ENCODE measurements at regions not wholly inside any gene's neighbourhood (a gene's known extent, or its start where the extent isn't known, plus 50 kb on each side); places are given as distances from the start of the nearest gene placed in this dataset.
"Not testable (repeated sequence)": the region's sequence is repeated elsewhere in the genome, so short reads cannot be mapped to it uniquely, and the experiment has no call there.

DNA sequence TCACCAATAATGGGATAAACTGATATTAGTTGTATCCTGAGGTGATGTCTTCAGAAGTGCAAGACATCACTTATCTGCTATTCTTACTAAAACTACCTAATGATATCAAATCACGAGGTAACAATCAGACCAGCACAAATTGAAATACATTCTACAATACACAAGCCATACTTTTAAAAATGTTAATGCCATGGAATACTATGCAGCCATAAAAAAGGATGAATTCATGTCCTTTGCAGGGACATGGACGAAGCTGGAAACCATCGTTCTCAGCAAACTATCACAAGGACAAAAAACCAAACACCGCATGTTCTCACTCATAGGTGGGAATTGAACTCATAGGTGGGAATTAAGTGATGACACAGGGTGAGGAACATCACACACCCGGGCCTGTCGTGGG, 129.3 kb downstream of the SST start:
- no peak for DNase-seq (ENCODE audit: low read depth in 2 of 2)

DNA sequence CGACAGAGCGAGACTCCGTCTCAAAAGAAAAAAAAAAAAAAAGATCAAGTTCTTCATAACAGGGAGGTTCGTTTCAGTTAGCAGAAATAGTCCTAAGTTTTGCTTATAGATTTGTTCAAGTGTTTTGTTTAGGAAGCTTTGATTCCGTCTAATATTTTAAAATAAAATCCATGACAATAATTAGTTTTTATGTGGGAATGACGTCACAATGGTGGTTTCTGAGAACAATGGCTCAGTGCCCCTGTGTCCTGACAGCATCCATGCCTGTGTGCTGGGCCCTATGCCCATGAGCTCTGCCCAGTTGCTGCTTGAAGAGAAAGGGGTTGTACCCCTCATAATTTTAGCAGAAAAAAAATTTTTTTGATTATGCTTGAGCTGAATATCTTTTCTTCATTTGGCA, 134.0 kb downstream of the SST start:
- no peak for DNase-seq (ENCODE audit: low read depth in 2 of 2)

DNA sequence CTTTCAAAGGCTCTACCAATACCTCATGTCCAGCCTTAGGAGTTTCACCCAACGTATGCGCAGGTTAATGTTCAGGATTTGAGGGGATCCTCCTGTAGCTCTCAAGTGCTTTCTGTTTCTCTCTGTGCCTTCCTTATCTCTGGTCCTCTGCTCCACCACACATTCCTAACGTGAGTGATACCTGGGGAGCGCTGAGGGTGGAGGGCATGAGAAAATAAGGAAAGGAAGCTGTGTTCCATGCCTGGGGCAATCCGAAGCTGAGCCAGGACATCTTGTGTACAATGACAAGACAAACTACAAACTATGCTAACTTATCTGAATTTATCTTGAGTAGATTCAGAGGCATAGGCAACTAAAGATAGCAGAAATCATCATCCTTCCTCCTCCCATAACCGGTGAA, 136.4 kb downstream of the SST start:
- DNase-seq (ENCODE audit: low read depth in 2 of 2) = no peak

DNA sequence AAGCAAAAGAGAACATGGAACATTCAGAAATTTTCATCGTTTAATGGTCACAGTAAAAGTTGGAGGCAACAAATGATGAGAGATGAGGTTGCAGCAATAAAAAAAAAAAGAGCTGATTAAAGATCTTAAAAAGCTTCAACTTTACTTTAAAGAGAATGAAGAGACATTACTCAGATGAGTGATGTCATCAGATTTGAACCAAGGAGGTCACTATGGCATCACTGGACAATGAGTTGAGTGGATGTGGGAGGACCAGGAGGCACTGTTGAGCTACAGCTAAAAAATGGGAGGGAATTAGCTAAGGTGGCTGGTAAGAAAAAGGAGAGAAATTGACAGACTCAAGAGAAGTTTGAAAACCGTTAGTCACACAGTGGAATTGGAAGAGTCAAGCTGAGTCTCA, 138.4 kb downstream of the SST start:
- DNase-seq (ENCODE audit: low read depth in 2 of 2) = no peak

DNA sequence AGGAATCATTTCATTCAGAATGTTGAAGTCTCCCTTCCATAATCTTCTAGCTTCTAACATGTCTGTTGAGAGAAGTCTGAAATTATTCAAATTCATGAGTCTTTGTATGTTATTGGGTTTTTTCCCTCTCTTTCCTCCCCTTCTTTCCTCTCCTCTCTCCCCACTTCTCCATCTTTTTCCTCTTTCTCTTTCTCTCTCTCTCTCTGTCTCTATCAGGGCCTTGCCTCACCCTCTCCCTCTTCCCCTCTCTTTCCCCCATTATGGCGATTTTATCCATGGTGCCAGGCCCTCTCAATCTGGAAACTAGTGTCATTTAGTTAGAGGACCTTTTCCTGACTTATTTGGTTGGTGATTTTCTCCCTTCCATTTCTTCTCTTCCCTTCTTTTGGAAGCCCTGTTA, 147.3 kb downstream of the SST start:
- DNase-seq (ENCODE audit: low read depth in 2 of 2) = no peak

DNA sequence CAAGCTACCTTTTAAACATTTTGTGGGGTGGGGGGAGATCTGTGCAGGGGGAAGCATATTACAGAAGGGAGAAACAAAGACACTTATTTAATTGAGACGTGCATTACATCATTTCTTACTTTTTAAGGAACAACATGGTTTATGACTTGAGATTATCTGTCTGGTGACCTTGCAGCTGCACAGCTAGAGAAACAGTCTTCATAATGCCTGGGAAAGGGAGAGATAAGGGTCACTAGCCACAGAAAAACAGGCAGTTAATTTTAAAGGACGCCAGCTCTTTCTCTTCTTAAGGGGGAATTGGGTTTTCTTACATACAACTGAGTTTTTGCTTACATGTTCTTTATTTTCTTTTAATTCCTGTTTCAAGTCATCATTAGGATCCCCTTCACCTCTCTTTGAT, 147.9 kb downstream of the SST start:
- no peak for DNase-seq (ENCODE audit: low read depth in 2 of 2)

DNA sequence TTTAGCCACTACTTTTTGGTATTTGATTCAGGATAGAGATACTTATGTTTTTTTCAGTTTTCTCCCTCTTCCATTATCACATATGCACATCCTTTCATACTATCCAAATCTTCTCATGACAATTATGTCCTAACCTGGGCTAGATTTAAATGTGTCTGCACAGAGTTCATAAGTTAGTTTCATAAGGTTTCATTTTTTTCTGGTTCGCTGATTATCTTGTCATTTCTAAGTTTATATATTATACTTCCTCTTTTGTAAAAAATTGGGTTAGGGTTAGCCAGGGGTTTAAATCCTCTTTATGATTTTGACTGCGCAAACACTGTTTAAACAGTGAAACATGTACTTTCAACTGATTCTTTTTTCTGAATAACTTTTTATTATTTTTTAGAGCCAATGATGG, 148.6 kb downstream of the SST start:
- DNase-seq (ENCODE audit: low read depth in 2 of 2) = no peak

DNA sequence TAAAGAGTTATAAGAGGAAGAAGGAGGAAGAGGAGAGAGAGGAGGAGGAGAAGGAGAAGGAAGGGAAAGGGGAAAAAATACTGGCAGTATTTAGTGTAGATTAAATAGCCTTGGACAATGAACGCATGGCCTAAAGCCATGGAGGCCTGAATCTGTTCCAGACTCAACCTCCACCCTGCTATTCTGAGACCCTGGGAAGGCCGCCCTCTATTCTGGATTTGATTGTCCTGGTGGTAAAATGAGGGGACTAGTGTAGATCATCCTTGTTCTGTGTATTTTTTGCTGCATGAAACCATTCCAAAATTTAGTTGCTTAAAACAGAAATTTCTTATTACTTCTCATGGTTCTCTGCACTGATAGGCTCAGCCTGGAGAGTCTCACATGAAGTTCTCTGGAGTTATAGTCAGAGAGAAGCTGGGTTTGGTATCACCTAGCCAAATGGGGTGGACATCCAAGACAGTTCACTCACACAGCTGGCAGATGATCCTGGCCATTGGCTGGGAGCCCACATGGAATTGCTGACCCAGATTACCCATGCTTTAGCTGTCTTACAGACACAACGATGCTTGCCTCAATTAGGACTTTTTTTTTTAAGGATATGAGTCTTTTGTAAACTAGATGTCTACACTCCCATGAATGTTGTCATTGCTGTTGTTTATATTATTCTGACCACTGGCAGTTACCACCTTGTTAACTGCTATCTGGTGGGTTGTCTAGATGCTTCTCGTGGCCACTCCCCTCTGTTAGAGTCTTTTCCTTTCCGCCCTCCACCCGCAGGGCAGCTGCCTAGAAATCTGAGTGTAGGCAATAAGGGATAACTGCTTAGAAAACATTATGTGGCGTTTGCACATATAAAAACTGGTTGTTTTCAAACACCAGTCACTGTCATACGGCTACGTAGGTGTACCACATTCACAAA, 149.9 kb downstream of the SST start:
- no peak for DNase-seq (ENCODE audit: low read depth in 2 of 2)

DNA sequence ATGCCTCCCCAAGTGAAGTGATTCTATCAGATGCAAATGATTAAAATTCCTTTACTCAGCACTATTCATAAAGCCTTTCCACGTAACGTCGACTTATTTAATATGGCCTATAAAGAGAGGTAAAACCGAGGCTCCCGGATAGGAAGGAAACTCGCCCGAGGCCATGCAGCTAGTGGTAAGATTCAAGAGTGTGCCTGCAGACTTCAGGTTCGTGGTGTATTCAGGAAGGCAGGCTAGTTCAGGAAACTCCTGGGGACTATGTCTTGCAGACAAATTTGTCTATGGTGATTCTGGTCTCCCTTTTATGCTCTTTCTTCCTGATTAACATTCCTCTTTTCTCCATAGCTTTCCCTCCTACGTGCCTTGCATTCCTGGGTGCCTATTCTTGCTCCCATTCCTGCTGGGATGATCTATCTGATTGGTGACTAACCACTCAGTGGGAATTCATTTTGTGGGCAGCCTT, 150.7 kb downstream of the SST start:
- no peak for DNase-seq (ENCODE audit: low read depth in 2 of 2)

DNA sequence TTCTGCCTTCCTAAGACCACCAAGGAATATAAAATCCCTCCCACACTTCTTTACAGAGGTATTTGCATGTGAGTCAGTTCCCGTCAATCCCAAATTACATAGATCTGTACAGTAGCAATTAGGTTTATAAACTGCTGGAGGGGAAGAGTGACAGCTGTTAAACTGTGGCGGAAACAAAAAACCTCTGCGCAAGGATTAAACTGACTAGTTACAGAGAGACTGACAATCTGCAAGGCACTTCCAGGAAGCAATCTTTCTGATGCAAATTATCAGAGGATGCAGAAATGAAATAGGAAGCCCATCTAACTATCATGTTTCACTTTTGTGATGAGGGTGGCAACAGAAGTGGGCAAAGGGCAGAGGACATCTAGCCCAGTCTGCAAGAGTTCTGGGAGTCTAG, 150.4 kb downstream of the RTP4 start:
- no peak for DNase-seq (ENCODE audit: low read depth in 2 of 2)

DNA sequence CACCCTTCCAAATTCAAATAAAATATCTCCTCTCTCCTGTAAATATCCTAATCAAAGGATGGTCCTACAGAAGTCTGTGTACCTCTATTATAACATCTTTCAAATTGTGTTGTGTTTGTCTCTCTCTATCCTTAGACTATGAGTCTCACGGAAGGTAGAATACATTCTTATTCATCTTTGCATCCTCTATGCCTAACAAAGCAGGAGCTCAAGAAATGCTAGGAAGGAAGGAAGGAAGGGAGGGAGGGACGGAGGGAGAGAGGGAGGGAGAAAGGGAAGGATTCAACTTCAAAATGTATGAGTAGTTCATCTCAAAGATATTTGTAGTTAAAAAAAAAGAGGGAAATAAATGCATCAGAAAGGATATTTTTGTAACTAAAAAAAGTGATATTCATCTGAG, 150.0 kb downstream of the RTP4 start:
- DNase-seq (ENCODE audit: low read depth in 2 of 2) = no peak

DNA sequence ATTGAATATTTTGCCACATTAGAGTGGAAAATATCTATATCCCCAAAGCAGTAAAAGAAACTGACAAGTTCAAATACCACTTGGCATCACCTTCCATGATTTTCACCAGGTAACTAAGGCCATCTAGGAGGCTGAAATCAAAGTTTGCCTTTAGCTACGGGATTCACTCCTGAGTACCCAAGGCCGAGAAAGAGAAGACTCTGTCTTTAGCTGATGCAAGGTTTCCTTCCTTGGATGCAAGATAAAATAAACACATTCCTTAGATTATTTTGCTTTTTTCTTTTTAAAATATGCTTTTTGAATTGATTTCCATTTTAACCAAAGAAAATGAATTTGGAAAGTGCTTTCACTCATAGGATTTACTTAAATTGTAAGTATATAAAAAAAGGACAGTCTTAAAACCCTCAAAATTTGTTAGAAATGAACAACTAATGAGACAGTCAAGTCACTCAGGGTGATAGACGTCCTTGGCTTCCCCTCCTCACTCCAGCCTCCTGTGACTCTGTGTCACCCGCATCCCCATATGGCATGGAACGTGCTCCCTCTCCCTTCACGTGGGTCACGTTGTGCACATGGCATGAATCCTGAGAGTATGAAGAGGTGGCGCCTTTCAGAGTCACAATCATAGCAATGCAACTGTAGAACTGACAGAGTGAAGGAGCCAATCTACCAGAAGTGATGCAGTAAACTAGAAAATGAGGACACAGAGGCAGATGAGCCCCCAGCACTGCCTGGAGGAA, 148.4 kb downstream of the RTP4 start:
- DNase-seq (ENCODE audit: low read depth in 2 of 2) = no peak

DNA sequence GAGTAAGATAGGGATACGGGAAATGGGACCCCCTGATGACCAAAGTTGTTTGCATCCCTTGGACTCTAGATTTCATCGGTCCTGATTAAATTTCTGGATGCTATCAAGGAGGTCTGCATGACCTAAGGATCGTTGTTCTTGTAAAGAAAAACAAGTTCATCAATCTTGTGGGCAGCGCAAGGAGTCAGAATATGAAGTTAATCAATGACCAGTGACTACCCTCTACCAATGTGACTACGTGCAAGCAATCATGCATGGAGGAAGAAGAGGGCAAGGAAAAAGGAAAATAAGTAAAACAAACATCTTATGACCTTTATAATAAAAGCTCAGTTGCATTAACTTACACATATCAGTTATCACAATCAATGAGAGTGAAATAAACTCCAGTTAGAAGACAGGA, 139.7 kb downstream of the RTP4 start:
- DNase-seq (ENCODE audit: low read depth in 2 of 2) = no peak

DNA sequence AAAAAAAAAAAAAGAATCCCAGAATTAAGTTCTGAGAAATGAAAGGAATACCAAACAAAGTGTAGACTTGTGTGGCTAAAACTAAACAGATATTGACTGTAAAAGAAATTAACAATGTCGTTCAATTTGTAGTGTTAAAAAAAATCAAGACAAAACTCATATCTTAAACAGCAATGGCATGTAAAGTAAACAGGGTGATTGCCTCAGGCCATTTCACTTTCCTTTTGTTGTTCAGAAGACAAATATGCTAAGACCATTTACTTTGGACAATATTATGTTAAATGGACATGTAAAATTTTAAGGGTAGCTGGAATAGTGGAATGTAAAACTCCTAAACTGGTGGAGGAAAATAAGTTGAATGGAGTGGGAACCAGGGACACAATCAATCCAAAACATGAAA, 139.1 kb downstream of the RTP4 start:
- no peak for DNase-seq (ENCODE audit: low read depth in 2 of 2)

DNA sequence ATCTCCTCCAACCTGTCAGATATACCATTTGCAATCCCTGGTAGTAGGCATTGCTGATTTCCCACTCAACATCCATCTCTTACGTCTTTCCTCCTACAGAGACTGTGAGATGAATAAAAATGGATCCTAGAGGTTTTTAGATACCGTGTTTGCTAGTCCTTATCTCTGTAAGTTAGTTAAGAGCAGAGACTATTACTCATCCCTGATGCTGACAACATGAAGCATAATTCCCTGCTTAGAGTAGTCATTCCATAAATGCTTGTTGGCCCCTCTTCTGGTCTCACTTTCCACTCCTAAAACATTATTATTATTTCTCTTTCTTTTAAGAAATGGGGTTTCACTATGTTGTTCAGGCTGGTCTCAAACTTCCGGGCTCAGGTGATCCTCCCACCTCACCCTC, 136.2 kb downstream of the RTP4 start:
- DNase-seq (ENCODE audit: low read depth in 2 of 2) = no peak

DNA sequence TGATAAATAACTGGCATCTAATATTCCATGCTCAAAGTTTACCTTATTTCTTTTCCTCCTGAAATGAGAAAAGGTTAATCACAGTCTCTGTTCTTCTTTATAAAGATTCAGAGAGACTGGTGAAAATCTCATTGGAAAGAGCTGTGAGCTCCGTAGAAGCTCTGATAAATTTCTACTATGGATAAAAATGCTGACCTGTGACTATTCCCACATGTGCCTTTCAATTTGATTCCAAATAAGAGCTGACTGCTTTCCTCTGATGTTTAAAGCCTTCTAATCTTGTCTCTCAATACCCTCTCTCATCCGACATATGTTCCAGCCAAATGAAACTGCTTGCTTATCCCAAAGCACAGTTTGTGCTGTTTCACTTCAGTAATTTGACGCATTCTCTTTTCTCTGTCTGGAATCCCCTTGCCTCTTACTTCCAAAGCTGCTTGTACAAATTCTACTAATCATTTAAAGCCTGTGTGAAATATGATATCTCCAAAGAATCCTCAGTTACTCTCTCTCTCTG, 130.1 kb downstream of the RTP4 start:
- no peak for DNase-seq (ENCODE audit: low read depth in 2 of 2)

DNA sequence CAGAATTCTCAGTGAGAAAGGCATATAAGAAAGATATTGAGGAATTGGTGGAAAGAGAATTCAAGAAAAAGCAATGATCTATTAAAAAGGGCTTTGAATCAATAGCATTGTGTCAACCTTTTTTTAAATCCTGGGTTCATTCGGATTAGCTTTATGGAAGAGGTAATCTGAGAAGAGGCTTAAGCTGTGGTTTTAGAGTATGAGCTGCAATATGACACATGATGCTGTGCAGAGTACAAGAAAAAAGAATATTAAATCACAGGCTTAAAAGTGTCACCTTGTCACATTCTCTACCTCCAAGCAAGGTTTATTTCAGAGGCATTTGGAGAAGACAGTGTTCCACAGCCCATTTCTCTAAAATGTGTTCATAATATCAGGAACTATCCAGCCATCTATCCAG, 128.9 kb downstream of the RTP4 start:
- no peak for DNase-seq (ENCODE audit: low read depth in 2 of 2)

DNA sequence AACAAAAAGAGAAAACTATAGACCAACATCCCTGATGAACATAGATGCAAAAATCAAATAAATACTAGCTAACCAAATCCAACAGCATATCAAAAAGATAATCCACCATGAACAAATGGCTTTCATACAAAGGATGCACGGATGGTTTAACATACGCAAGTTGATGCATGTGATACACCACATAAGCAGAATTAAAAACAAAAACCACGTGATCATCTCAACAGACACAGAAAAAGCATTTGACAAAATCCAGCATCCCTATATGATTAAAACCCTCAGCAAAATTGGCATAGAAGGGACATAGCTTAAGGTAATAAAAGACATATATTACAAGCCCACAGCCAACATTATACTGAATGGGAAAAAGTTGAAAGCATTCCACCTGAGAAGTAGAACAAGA, 125.9 kb downstream of the RTP4 start:
- not testable (repeated sequence) for DNase-seq (ENCODE audit: low read depth in 2 of 2)

DNA sequence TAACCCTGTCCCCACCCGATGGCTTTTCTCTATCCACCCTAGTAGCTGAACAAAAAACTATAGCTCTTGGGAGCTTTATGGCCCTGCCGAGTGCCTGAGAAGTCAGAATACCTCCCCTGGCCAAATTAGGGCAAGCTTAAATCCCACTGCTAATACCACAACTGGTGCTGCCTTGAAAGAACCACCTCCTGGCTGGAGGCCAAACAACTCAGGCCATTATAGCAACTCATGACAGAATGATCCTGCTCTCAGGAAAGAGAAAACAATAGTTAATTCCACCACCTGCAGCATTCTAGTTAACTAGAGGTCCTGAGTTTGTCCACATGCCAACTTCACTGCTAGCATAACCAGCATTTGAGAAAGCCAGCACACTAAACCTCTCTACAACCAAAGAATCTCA, 123.2 kb downstream of the RTP4 start:
- DNase-seq (ENCODE audit: low read depth in 2 of 2) = no peak

DNA sequence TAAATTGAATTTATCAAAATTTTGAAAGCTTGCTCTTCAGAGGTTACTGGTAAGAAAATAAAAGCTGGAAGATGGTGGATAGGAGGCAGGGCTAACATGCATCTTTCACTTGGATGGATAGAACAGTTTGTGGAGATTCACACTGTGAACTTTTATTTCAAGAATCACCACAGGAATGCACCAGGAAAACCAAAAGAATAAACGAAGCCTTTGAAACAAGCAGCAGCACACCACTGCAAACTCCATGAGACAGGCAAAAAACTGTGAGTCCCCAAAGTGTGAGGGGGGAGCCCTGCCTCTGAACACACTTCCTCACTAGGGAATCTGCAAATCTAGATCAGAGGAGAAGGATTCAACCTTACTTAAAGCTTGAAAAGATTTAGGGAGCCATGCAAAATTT, 122.2 kb downstream of the RTP4 start:
- DNase-seq (ENCODE audit: low read depth in 2 of 2) = no peak

DNA sequence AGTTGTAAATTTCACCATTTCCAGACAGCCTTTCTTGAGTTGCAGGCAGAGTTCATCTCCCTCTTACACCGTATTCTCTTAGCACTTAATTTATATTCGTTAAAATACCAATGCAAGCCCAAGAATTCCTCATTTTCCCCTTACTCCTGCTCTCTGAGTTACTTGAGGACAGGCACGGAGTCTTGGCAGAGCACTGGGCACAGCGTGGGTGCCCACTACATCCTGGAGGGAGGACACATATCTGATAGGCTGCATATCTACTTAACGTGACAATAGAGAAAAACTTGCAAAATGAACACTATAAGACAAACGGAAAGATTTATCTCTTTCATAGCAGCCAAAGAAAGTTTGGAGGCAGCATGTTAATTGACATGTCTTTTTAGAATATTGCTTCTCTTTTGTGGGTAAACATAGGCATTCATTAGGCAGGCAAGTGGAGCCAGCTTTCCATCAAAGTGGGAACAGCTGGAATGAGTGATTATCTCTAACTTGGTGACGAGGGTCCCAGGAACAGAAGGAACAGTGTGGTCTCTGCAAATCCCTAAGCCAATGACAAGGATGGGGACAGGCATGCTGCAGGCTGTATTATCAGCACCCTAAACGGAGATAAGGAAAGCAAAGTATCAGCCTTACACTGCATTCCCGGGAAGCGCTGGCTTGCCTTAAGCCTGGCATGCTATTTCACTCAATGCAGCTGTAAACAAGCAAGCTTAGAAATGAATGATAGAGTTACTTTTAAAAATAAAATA, 116.5 kb downstream of the RTP4 start:
- DNase-seq (ENCODE audit: low read depth in 2 of 2) = no peak

DNA sequence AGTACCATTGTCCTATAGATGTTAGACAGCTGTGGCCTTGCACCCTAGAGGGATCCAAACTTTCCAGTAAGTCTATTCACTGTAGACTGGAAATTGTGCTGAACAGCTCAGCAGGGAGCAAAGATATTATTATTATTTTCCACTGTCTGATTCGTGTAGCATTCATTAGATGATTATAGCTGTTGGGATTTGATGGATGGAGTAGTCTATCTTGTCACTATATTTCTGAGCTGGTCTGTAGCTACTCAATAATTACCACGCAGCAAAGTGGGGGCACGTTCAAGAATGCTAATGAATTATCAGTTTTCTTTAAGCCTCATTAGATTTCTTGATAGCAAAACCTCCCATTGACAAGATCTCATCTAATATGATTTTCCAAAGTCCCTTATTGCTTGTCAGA, 113.2 kb downstream of the RTP4 start:
- no peak for DNase-seq (ENCODE audit: low read depth in 2 of 2)
